GM12892 (cell line): ENCODE measurements at regions not wholly inside any gene's neighbourhood (a gene's known extent, or its start where the extent isn't known, plus 50 kb on each side); places are given as distances from the start of the nearest gene placed in this dataset.

Experiments
- POLR2A ChIP-seq: IDR thresholded peaks from 2 replicates; pipeline ENCODE4 v1.6.1; 2011; ENCODE audit warnings: low read depth, low read length, control low read depth
- POLR2AphosphoS5 ChIP-seq: IDR thresholded peaks from 2 replicates; pipeline ENCODE4 v1.6.1; 2011; ENCODE audit warnings: low read depth, low read length, control low read depth

- TF ChIP-seq POLR2A (no peak), POLR2AphosphoS5 (no peak)
These were observed 907.2 kb upstream of the CDH2 start for GRCh38 chr18:29084120-29084519.
